T-cell (primary cell): ENCODE measurements at regions not wholly inside any gene's neighbourhood (a gene's known extent, or its start where the extent isn't known, plus 50 kb on each side); places are given as distances from the start of the nearest gene placed in this dataset.

Experiments
- ATAC-seq, 4 experiments: fragments of 200-7000 bp in 3 of 4; fragments of 150-1000 bp in 1 of 4; cut with Tn5 transposase; replicated peaks in 1 of 4; 1 replicate in 3 of 4; 2 replicates in 1 of 4; pipeline ENCODE4 v1.10.0; 2021; ENCODE audit warnings: moderate library complexity in 3 of 4, mild to moderate bottlenecking in 2 of 4, moderate number of reproducible peaks in 1 of 4
- CTCF ChIA-PET, 2 donors: fragments of 300-600 bp; sonication (Branson Sonifier 250); formaldehyde crosslinking; loops; one replicate each; lab custom pipeline; 2022; ENCODE audit warnings: antibody characterized with exemption in 2 of 2; lab: Charles Lee
- POLR2A ChIA-PET, 2 donors: fragments of 300-600 bp; sonication (Branson Sonifier 250); formaldehyde crosslinking; loops; one replicate each; lab custom pipeline; 2022; ENCODE audit warnings: antibody characterized with exemption in 2 of 2; lab: Charles Lee
- DNase-seq, 35 experiments: peaks; one replicate each; pipeline versions ENCODE4 v3.0.0 to v3.0.0-alpha.2; 2013 to 2023
- H3K27ac ChIP-seq: one replicate; pipeline ENCODE4 v1.5.1; 2013; ENCODE audit warnings: low read length
- H3K27me3 ChIP-seq, 2 experiments: replicated peaks in 1 of 2; 1 replicate in 1 of 2; 2 replicates in 1 of 2; pipeline versions ENCODE4 v1.6.1 to v1.7.0; 2013; ENCODE audit warnings: low read length in 1 of 2, mixed read lengths in 1 of 2; ENCODE audit not compliant: control insufficient read depth in 2 of 2, insufficient read depth in 2 of 2; ENCODE audit errors: extremely low read depth in 1 of 2
- H3K36me3 ChIP-seq, 2 donors: 1 replicate in 1 of 2; 2 replicates in 1 of 2; pipeline versions ENCODE4 v1.6.1 to v1.7.0; 2013; ENCODE audit warnings: low read length in 1 of 2; ENCODE audit not compliant: control insufficient read depth in 2 of 2, insufficient read depth in 1 of 2; ENCODE audit errors: extremely low read depth in 1 of 2
- H3K4me1 ChIP-seq, 2 experiments: 1 replicate in 1 of 2; 2 replicates in 1 of 2; pipeline versions ENCODE4 v1.6.1 to v1.7.0; 2013; ENCODE audit warnings: low read length in 2 of 2, mixed read lengths in 1 of 2; ENCODE audit not compliant: insufficient read depth in 2 of 2, control insufficient read depth in 1 of 2; ENCODE audit errors: extremely low read depth in 1 of 2
- H3K4me3 ChIP-seq, 2 donors: 1 replicate in 1 of 2; 2 replicates in 1 of 2; pipeline versions ENCODE4 v1.5.1 to v1.7.0; 2013; ENCODE audit warnings: mild to moderate bottlenecking in 2 of 2, low read length in 1 of 2, moderate library complexity in 1 of 2; ENCODE audit not compliant: control insufficient read depth in 1 of 2; ENCODE audit errors: extremely low read depth in 1 of 2
- H3K9me3 ChIP-seq: 2 replicates; pipeline ENCODE4 v1.7.0; 2013
- H3K27ac Mint-ChIP-seq, 2 donors: one replicate each; pipeline ENCODE4 v1.8.0; 2020 to 2021; ENCODE audit warnings: mild to moderate bottlenecking in 2 of 2, mixed read lengths in 2 of 2
- H3K27me3 Mint-ChIP-seq, 2 donors: one replicate each; pipeline ENCODE4 v1.8.0; 2021 to 2022; ENCODE audit warnings: mixed read lengths in 2 of 2
- H3K36me3 Mint-ChIP-seq: one replicate; pipeline ENCODE4 v1.8.0; 2021; ENCODE audit warnings: mixed read lengths
- H3K4me1 Mint-ChIP-seq, 3 donors: one replicate each; pipeline ENCODE4 v1.8.0; 2020 to 2022; ENCODE audit warnings: mixed read lengths in 3 of 3, mild to moderate bottlenecking in 1 of 3
- H3K4me3 Mint-ChIP-seq, 3 donors: one replicate each; pipeline ENCODE4 v1.8.0; 2020 to 2022; ENCODE audit warnings: mild to moderate bottlenecking in 3 of 3, mixed read lengths in 3 of 3, moderate library complexity in 3 of 3
- H3K9me3 Mint-ChIP-seq, 3 donors: one replicate each; pipeline ENCODE4 v1.8.0; 2020 to 2022; ENCODE audit warnings: mixed read lengths in 3 of 3
- WGBS: methylation state at CpG from one replicate; pipeline ENCODE4 v1.1.5; 2013; ENCODE audit warnings: missing lambda C conversion rate; ENCODE audit not compliant: insufficient coverage; 5-methylcytosine and 5-hydroxymethylcytosine counted together

DNA sequence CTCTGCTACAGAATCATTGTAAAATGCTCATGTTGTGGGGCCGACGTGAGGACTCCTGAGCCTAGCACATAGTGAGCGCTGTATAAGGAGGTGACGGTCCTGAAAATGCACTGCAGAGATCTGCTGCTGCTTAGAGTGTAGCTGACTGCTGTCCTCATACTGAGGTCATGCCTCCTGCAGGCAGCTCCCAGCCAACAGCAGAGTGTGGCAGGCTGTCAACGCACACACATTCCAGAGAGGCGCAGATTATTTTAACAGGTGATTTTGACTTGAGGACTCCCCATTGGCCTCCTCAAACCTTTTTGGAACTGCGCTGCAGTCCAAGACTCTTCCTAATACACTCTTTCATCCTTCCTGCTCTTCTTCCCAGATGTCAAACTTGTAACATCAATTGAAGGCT lies 119.8 kb upstream of the KCNJ6 start:
- CTCF ChIA-PET = no interaction called here
- H3K36me3 ChIP-seq = no peaks in the 10 kb centered on the region
- Mint-ChIP-seq H3K36me3 (no peaks in the 10 kb centered on the region), H3K27me3 (peaks cover 3 to 17% of the 10 kb centered on the region in 2 donors), H3K4me1 (no peaks in the 10 kb centered on the region), H3K4me3 (no peak overlapping the region), H3K9me3 (peaks cover 0 to 4% (median 0%) of the 10 kb centered on the region in 3 donors), H3K27ac (no peak overlapping the region)
- DNase-seq = no peak
- no peaks in the 10 kb centered on the region for H3K27me3 ChIP-seq
- no peaks in the 10 kb centered on the region for H3K9me3 ChIP-seq
- POLR2A ChIA-PET = no interaction called here
- no peak for ATAC-seq
- no peak overlapping the region for H3K27ac ChIP-seq
- H3K4me1 ChIP-seq = no peaks in the 10 kb centered on the region
- H3K4me3 ChIP-seq = no peak overlapping the region
- 87% methylated on average over 5 of the region's 7 CpGs for WGBS

GRCh38 chr21:38037416-38037815 lies 121.2 kb upstream of the KCNJ6 start:
- Histone ChIP-seq H3K27me3 (no peaks in the 10 kb centered on the region), H3K4me3 (no peak overlapping the region), H3K4me1 (no peaks in the 10 kb centered on the region), H3K36me3 (no peaks in the 10 kb centered on the region), H3K27ac (no peak overlapping the region), H3K9me3 (no peaks in the 10 kb centered on the region)
- Mint-ChIP-seq H3K4me1 (no peaks in the 10 kb centered on the region), H3K27me3 (peaks cover 3 to 19% of the 10 kb centered on the region in 2 donors), H3K36me3 (no peaks in the 10 kb centered on the region), H3K4me3 (no peak overlapping the region), H3K9me3 (peaks cover 0 to 4% (median 0%) of the 10 kb centered on the region in 3 donors), H3K27ac (no peak overlapping the region)
- ChIA-PET POLR2A (no interaction called here), CTCF (no interaction called here)
- 82% methylated on average over 3 of the region's 3 CpGs for WGBS
- DNase-seq (no peak), ATAC-seq (no peak)

- ATAC-seq = no peak
- Histone ChIP-seq H3K27ac (no peak overlapping the region), H3K36me3 (no peaks in the 10 kb centered on the region), H3K4me3 (no peak overlapping the region), H3K4me1 (no peaks in the 10 kb centered on the region), H3K9me3 (no peaks in the 10 kb centered on the region), H3K27me3 (no peaks in the 10 kb centered on the region)
- Mint-ChIP-seq H3K27me3 (peaks cover 9 to 29% of the 10 kb centered on the region in 2 donors), H3K9me3 (peaks cover 0 to 4% (median 0%) of the 10 kb centered on the region in 3 donors), H3K36me3 (no peaks in the 10 kb centered on the region), H3K4me3 (no peak overlapping the region), H3K4me1 (no peaks in the 10 kb centered on the region), H3K27ac (no peak overlapping the region)
- CTCF ChIA-PET = no interaction called here
- 40% methylated on average over 1 of the region's 6 CpGs for WGBS
- no peak for DNase-seq
- POLR2A ChIA-PET = no interaction called here
These were observed 123.1 kb upstream of the KCNJ6 start for GRCh38 chr21:38039369-38039768.

DNA sequence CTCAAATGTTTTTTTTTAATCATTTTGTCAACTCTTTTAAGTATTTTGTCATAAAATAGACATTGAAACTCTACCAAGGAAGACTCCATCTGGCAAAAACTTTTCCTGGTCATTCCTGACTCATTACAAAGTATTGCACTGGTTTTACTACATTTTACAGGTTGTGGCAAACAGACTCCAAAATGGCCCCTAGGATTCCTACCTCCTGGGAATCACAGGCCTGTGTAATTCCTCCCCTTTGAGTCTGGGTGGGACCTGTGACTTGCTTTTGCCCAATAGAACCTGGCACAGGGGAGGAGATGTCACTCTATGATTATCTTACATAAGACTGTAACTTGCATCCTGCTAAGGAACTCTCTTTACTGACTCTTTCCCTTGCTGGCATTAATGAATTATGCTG lies 123.6 kb upstream of the KCNJ6 start:
- H3K9me3 ChIP-seq = no peaks in the 10 kb centered on the region
- ChIA-PET POLR2A (no interaction called here), CTCF (no interaction called here)
- DNase-seq = no peak
- no peak overlapping the region for H3K27ac Mint-ChIP-seq
- H3K4me3 ChIP-seq = no peak overlapping the region
- H3K9me3 Mint-ChIP-seq = peaks cover 0 to 4% (median 0%) of the 10 kb centered on the region in 3 donors
- no peaks in the 10 kb centered on the region for H3K4me1 Mint-ChIP-seq
- no peak overlapping the region for H3K4me3 Mint-ChIP-seq
- peaks cover 9 to 29% of the 10 kb centered on the region in 2 donors for H3K27me3 Mint-ChIP-seq
- no peak for ATAC-seq
- no peaks in the 10 kb centered on the region for H3K4me1 ChIP-seq
- no peak overlapping the region for H3K27ac ChIP-seq
- no peaks in the 10 kb centered on the region for H3K27me3 ChIP-seq
- no peaks in the 10 kb centered on the region for H3K36me3 Mint-ChIP-seq
- no peaks in the 10 kb centered on the region for H3K36me3 ChIP-seq

DNA sequence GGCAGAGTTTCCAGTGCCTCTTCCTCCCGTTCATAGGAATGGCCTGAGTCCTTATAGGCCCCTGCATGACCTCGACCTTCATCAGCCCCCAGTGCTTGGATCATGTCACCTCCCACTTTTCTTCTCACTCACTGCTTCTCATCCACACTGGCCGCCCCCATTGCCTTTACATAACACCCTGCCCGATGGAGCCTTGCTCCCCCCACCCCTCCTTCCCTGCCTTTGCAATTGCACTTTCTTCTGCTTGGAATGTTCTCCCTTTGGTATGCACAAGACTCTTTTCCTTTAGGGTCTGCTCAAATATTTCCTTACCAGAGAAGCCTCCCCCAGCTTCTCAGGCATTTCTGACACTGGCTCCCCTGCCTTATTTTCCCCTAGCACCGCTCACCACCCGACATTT lies 125.2 kb upstream of the KCNJ6 start:
- Mint-ChIP-seq H3K4me3 (no peak overlapping the region), H3K9me3 (peaks cover 0 to 4% (median 0%) of the 10 kb centered on the region in 3 donors), H3K4me1 (no peaks in the 10 kb centered on the region), H3K36me3 (no peaks in the 10 kb centered on the region), H3K27ac (no peak overlapping the region), H3K27me3 (peaks cover 13 to 32% of the 10 kb centered on the region in 2 donors)
- DNase-seq (no peak), ATAC-seq (no peak)
- H3K36me3 ChIP-seq = no peaks in the 10 kb centered on the region
- ChIA-PET CTCF (no interaction called here), POLR2A (no interaction called here)
- no peaks in the 10 kb centered on the region for H3K9me3 ChIP-seq
- no peaks in the 10 kb centered on the region for H3K4me1 ChIP-seq
- H3K4me3 ChIP-seq = no peak overlapping the region
- H3K27ac ChIP-seq = no peak overlapping the region
- WGBS = 35% methylated on average over 4 of the region's 6 CpGs
- no peaks in the 10 kb centered on the region for H3K27me3 ChIP-seq

DNA sequence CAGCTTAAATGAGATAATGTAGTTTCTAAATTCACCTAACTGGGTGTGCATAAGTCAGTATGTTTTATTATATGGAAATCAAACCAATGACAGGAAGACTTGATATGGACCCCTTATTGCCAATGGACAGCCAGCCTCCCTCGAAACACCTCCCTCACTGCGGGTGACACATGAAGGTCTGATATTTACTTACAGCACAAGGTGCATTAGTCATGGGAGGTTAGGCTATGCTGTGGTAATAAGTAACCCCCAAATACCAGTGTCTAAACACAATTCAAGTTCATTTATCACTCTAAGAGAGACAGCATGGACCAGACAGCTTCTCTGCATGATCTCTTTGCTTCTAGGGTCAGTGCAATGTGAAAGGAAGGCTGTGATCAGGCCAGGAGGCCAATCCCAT lies 126.0 kb upstream of the KCNJ6 start:
- Histone ChIP-seq H3K36me3 (no peaks in the 10 kb centered on the region), H3K27ac (no peak overlapping the region), H3K4me3 (no peak overlapping the region), H3K4me1 (no peaks in the 10 kb centered on the region), H3K9me3 (no peaks in the 10 kb centered on the region), H3K27me3 (no peaks in the 10 kb centered on the region)
- H3K36me3 Mint-ChIP-seq = no peaks in the 10 kb centered on the region
- no CpG with 5 or more reads among the region's 2 CpGs for WGBS
- H3K27ac Mint-ChIP-seq = no peak overlapping the region
- DNase-seq (no peak), ATAC-seq (no peak)
- peaks cover 0 to 4% (median 0%) of the 10 kb centered on the region in 3 donors for H3K9me3 Mint-ChIP-seq
- POLR2A ChIA-PET = no interaction called here
- peaks cover 13 to 33% of the 10 kb centered on the region in 2 donors for H3K27me3 Mint-ChIP-seq
- CTCF ChIA-PET = no interaction called here
- no peaks in the 10 kb centered on the region for H3K4me1 Mint-ChIP-seq
- H3K4me3 Mint-ChIP-seq = no peak overlapping the region

- peaks cover 10 to 28% of the 10 kb centered on the region in 2 donors for H3K27me3 Mint-ChIP-seq
- H3K27me3 ChIP-seq = no peaks in the 10 kb centered on the region
- H3K36me3 Mint-ChIP-seq = no peaks in the 10 kb centered on the region
These were observed 131.9 kb upstream of the KCNJ6 start for GRCh38 chr21:38048167-38048566.

More at GRCh38 chr21:38048167-38048566, 131.9 kb upstream of the KCNJ6 start:
- ChIA-PET POLR2A (no interaction called here), CTCF (interaction anchor here in 1 of 2 donors (0.6 kb wide), 1 partner anchor 1842 kb away, joined by 3 read pairs; no protein-coding TSS in a partner anchor)
- WGBS = 77% methylated on average over 9 of the region's 9 CpGs
- Mint-ChIP-seq H3K4me3 (no peak overlapping the region), H3K4me1 (no peaks in the 10 kb centered on the region), H3K27ac (no peak overlapping the region), H3K9me3 (no peaks in the 10 kb centered on the region)
- no peaks in the 10 kb centered on the region for H3K9me3 ChIP-seq
- H3K36me3 ChIP-seq = no peaks in the 10 kb centered on the region
- ATAC-seq (no peak), DNase-seq (no peak)
- H3K27ac ChIP-seq = no peak overlapping the region
- no peaks in the 10 kb centered on the region for H3K4me1 ChIP-seq
- H3K4me3 ChIP-seq = no peak overlapping the region
